H1 (cell line): ENCODE measurements at regions not wholly inside any gene's neighbourhood (a gene's known extent, or its start where the extent isn't known, plus 50 kb on each side); places are given as distances from the start of the nearest gene placed in this dataset.

Source experiments
- CTCF ChIA-PET: fragments of 300-600 bp; sonication (Branson Sonifier 250); formaldehyde crosslinking; loops from one replicate; lab custom pipeline; 2021; ENCODE audit not compliant: partially characterized antibody; lab: Charles Lee
- POLR2A ChIA-PET: fragments of 300-600 bp; sonication (Branson Sonifier 250); formaldehyde crosslinking; loops from one replicate; lab custom pipeline; 2021; ENCODE audit warnings: inconsistent platforms; ENCODE audit not compliant: partially characterized antibody; lab: Charles Lee
- DNase-seq, 2 experiments: peaks; one replicate each; pipeline versions ENCODE4 v3.0.0 to v3.0.0-alpha.2; 2010 to 2022; ENCODE audit warnings: low spot score in 2 of 2, low read depth in 1 of 2, mixed read lengths in 1 of 2
- FAIRE-seq: peaks from 2 replicates; lab custom pipeline; 2011; peaks lifted over from hg19 to GRCh38; lab: Jason Lieb, UNC
- H2AFZ ChIP-seq: 2 replicates; pipeline ENCODE4 v1.8.1; 2012; ENCODE audit warnings: low read length, inconsistent platforms
- H2AK5ac ChIP-seq: 2 replicates; pipeline ENCODE4 v1.6.1; 2013; ENCODE audit warnings: low read depth, low read length
- H2BK120ac ChIP-seq: replicated peaks from 2 replicates; pipeline ENCODE3; 2013; ENCODE audit warnings: low read depth, low read length, inconsistent platforms
- H2BK12ac ChIP-seq: 2 replicates; pipeline ENCODE4 v1.6.1; 2013; ENCODE audit warnings: low read depth, low read length
- H2BK15ac ChIP-seq: 2 replicates; pipeline ENCODE4 v1.6.1; 2013; ENCODE audit warnings: low read length
- H2BK20ac ChIP-seq: 2 replicates; pipeline ENCODE4 v1.6.1; 2013; ENCODE audit warnings: low read length
- H2BK5ac ChIP-seq: 2 replicates; pipeline ENCODE4 v1.6.1; 2013; ENCODE audit warnings: low read depth, low read length
- H3K14ac ChIP-seq: 2 replicates; pipeline ENCODE4 v1.6.1; 2013; ENCODE audit warnings: inconsistent platforms; ENCODE audit not compliant: insufficient read length
- H3K18ac ChIP-seq: 2 replicates; pipeline ENCODE4 v1.6.1; 2013; ENCODE audit warnings: low read length; ENCODE audit errors: extremely low read depth
- H3K23ac ChIP-seq: 2 replicates; pipeline ENCODE4 v1.6.1; 2013; ENCODE audit warnings: inconsistent platforms; ENCODE audit not compliant: insufficient read length
- H3K23me2 ChIP-seq: 2 replicates; pipeline ENCODE4 v1.6.1; 2013; ENCODE audit warnings: low read depth, low read length
- H3K27ac ChIP-seq: 2 replicates; pipeline ENCODE4 v1.6.1; 2011; ENCODE audit warnings: low read depth, low read length, inconsistent platforms
- H3K27me3 ChIP-seq, 4 experiments: replicated peaks in 1 of 4; 1 replicate in 1 of 4; 2 replicates in 3 of 4; pipeline versions ENCODE4 v1.6.1 to v1.8.1; 2011 to 2013; ENCODE audit warnings: low read length in 3 of 4, mild to moderate bottlenecking in 3 of 4, inconsistent platforms in 2 of 4, mixed read lengths in 2 of 4, moderate library complexity in 1 of 4; ENCODE audit not compliant: control insufficient read depth in 3 of 4, insufficient read depth in 3 of 4; ENCODE audit errors: extremely low read depth in 1 of 4
- H3K36me3 ChIP-seq, 4 experiments: 2 replicates each; pipeline versions ENCODE4 v1.6.1 to v1.8.1; 2011 to 2013; ENCODE audit warnings: mild to moderate bottlenecking in 4 of 4, low read length in 3 of 4, moderate library complexity in 2 of 4, control low read depth in 1 of 4, inconsistent platforms in 1 of 4; ENCODE audit not compliant: insufficient read depth in 4 of 4, control insufficient read depth in 2 of 4
- H3K4ac ChIP-seq: replicated peaks from 2 replicates; pipeline ENCODE3; 2013; ENCODE audit warnings: low read length, low read depth, mixed read lengths, inconsistent platforms; ENCODE audit not compliant: insufficient read length
- H3K4me1 ChIP-seq, 4 experiments: replicated peaks in 1 of 4; 1 replicate in 1 of 4; 2 replicates in 3 of 4; pipeline versions ENCODE4 v1.6.1 to v1.8.1; 2011 to 2013; ENCODE audit warnings: low read length in 3 of 4, inconsistent platforms in 2 of 4, mixed read lengths in 1 of 4; ENCODE audit not compliant: insufficient read depth in 4 of 4, control insufficient read depth in 3 of 4
- H3K4me2 ChIP-seq, 2 experiments: 2 replicates each; pipeline versions ENCODE4 v1.6.1 to v1.8.1; 2011 to 2013; ENCODE audit warnings: low read depth in 2 of 2, low read length in 2 of 2, control low read depth in 1 of 2, inconsistent platforms in 1 of 2, mild to moderate bottlenecking in 1 of 2; ENCODE audit not compliant: insufficient read depth in 1 of 2
- H3K4me3 ChIP-seq, 4 experiments: fragments of 200-600, 300-600 bp in 1 of 4; sonication (generic), shearing (Covaris generic), sonication (Bioruptor Twin) in 1 of 4; 2 replicates each; pipeline versions ENCODE4 v1.5.1 to v1.8.1; 2011 to 2016; ENCODE audit warnings: low read length in 4 of 4, low read depth in 3 of 4, control low read depth in 2 of 4, inconsistent platforms in 2 of 4, mild to moderate bottlenecking in 2 of 4, mixed read lengths in 1 of 4, moderate library complexity in 1 of 4; ENCODE audit not compliant: insufficient read depth in 2 of 4; ENCODE audit errors: extremely low read depth in 1 of 4
- H3K56ac ChIP-seq: replicated peaks from 2 replicates; pipeline ENCODE3; 2013; ENCODE audit warnings: low read depth, mild to moderate bottlenecking, mixed read lengths, low read length, inconsistent platforms; ENCODE audit not compliant: insufficient read length
- H3K79me1 ChIP-seq: 2 replicates; pipeline ENCODE4 v1.6.1; 2013; ENCODE audit warnings: low read depth, low read length, control low read depth
- H3K79me2 ChIP-seq, 2 experiments: 2 replicates each; pipeline versions ENCODE4 v1.6.1 to v1.8.1; 2012 to 2013; ENCODE audit warnings: low read length in 2 of 2, mild to moderate bottlenecking in 2 of 2, inconsistent platforms in 1 of 2; ENCODE audit not compliant: insufficient read depth in 2 of 2, control insufficient read depth in 1 of 2
- H3K9ac ChIP-seq, 4 experiments: replicated peaks in 1 of 4; 1 replicate in 1 of 4; 2 replicates in 3 of 4; pipeline versions ENCODE4 v1.6.1 to v1.8.1; 2011 to 2013; ENCODE audit warnings: low read depth in 3 of 4, low read length in 3 of 4, control low read depth in 2 of 4, mild to moderate bottlenecking in 2 of 4, moderate library complexity in 2 of 4, inconsistent platforms in 1 of 4; ENCODE audit errors: extremely low read depth in 1 of 4
- H3K9me3 ChIP-seq, 2 experiments: 2 replicates each; pipeline versions ENCODE4 v1.6.1 to v1.8.1; 2012 to 2013; ENCODE audit warnings: mild to moderate bottlenecking in 2 of 2, moderate library complexity in 2 of 2, control low read depth in 1 of 2, inconsistent platforms in 1 of 2, low read depth in 1 of 2, low read length in 1 of 2, mixed read lengths in 1 of 2; ENCODE audit not compliant: insufficient read depth in 2 of 2
- H4K20me1 ChIP-seq, 2 experiments: replicated peaks in 1 of 2; 2 replicates each; pipeline versions ENCODE3 to v1.8.1; 2011 to 2013; ENCODE audit warnings: inconsistent platforms in 2 of 2, low read length in 2 of 2, mild to moderate bottlenecking in 1 of 2; ENCODE audit not compliant: insufficient read depth in 2 of 2, control insufficient read depth in 1 of 2
- H4K5ac ChIP-seq: 2 replicates; pipeline ENCODE4 v1.6.1; 2013; ENCODE audit warnings: low read length, low read depth, mixed read lengths, inconsistent platforms; ENCODE audit not compliant: insufficient read length
- H4K8ac ChIP-seq: 2 replicates; pipeline ENCODE4 v1.8.0; 2013; ENCODE audit warnings: mild to moderate bottlenecking, moderate library complexity, low read length, inconsistent platforms; ENCODE audit not compliant: insufficient read depth; ENCODE audit errors: extremely low read depth
- H4K91ac ChIP-seq: replicated peaks from 2 replicates; pipeline ENCODE3; 2013; ENCODE audit warnings: low read length, mixed read lengths, inconsistent platforms; ENCODE audit not compliant: insufficient read length
- KDM4A ChIP-seq: IDR thresholded peaks from one replicate; pipeline ENCODE4 v1.7.1; 2012; ENCODE audit warnings: low read depth, mild to moderate bottlenecking, moderate library complexity, low read length, inconsistent platforms; ENCODE audit not compliant: severe bottlenecking
- SIX5 ChIP-seq: IDR thresholded peaks from 2 replicates; pipeline ENCODE4 v1.6.1; 2011; ENCODE audit warnings: mild to moderate bottlenecking, low read depth, low read length
- WGBS, 2 experiments: shearing (Covaris generic) in 1 of 2; methylation state at CpG; one replicate each; pipeline versions ENCODE4 v1.1.6 to v1.1.7; 2013 to 2015; ENCODE audit warnings: low lambda C conversion rate in 2 of 2, mixed read lengths in 2 of 2, inconsistent platforms in 1 of 2, low coverage in 1 of 2, missing lambda C conversion rate in 1 of 2; ENCODE audit not compliant: insufficient replicate concordance in 2 of 2, insufficient coverage in 1 of 2, insufficient read length in 1 of 2; ENCODE audit errors: extremely low coverage in 1 of 2, missing lambda C conversion rate in 1 of 2; 5-methylcytosine and 5-hydroxymethylcytosine counted together

- CTCF ChIA-PET: interaction anchor here (1.4 to 1.6 kb wide), 2 partner anchors 9 kb away, joined by 4 to 5 read pairs; no protein-coding TSS in a partner anchor
- Histone ChIP-seq H3K23me2 (peaks cover 6% of the 10 kb centered on the region), H3K27me3 (no peaks in the 10 kb centered on the region), H4K91ac (no peak overlapping the region), H3K18ac (no peak overlapping the region), H3K23ac (no peak overlapping the region), H2BK20ac (no peak overlapping the region), H2BK120ac (no peak overlapping the region), H3K27ac (no peak overlapping the region), H4K8ac (no peak overlapping the region), H2BK12ac (no peak overlapping the region), H3K9me3 (no peaks in the 10 kb centered on the region), H4K5ac (no peak overlapping the region), H3K14ac (no peak overlapping the region), H2AK5ac (no peak overlapping the region), H3K4me2 (no peak overlapping the region), H3K4me3 (no peak overlapping the region), H3K4me1 (no peaks in the 10 kb centered on the region), H4K20me1 (peaks cover 0 to 3% of the 10 kb centered on the region in 2 experiments), H3K56ac (no peak overlapping the region), H2BK15ac (no peak overlapping the region), H3K4ac (no peak overlapping the region), H3K36me3 (no peaks in the 10 kb centered on the region), H2BK5ac (no peak overlapping the region), H3K79me1 (no peaks in the 10 kb centered on the region), H3K79me2 (no peaks in the 10 kb centered on the region), H2AFZ (no peak overlapping the region), H3K9ac (no peak overlapping the region)
- no peak for FAIRE-seq
- peak in 1 of 2 experiments; percentile 28 for DNase-seq
- WGBS, 2 experiments: 92% methylated on average over 5 of the region's 5 CpGs; no CpG with 5 or more reads in 1 of the 2 experiments
- POLR2A ChIA-PET: no interaction called here
- no peak for TF ChIP-seq KDM4A
- no peak for TF ChIP-seq SIX5
These were observed 74.1 kb upstream of the GRB10 start for GRCh38 chr7:50856806-50857205.
